GM19023 (cell line): ENCODE measurements at regions not wholly inside any gene's neighbourhood (a gene's known extent, or its start where the extent isn't known, plus 50 kb on each side); places are given as distances from the start of the nearest gene placed in this dataset.
"Not testable (repeated sequence)": the region's sequence is repeated elsewhere in the genome, so short reads cannot be mapped to it uniquely, and the experiment has no call there.

Experiments used
- ATAC-seq: cut with Tn5 transposase; IDR thresholded peaks from one replicate; pipeline ENCODE4 v1.9.1; 2021; ENCODE audit warnings: mild to moderate bottlenecking, moderate library complexity; ENCODE audit not compliant: unreplicated experiment

DNA sequence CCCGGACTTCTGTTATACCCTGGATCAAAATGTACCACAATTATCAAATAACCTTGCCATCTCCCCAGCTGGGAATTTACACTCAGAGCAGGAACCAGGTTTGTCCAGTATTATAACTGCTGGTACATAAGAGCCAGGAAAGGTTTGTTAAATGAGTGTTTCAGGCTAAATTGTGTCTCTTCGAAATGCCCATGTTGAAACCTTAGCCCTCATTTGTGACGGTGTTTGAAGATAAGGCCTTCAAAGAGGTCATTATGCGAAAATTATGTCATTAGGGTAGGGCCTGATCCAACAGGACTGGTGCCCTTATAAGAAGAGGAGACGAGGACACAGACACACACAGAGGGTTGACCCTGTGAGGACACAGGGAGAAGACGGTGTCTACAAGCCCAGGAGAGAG is 73.5 kb upstream of the DHRSX start:
- ATAC-seq: no peak

DNA sequence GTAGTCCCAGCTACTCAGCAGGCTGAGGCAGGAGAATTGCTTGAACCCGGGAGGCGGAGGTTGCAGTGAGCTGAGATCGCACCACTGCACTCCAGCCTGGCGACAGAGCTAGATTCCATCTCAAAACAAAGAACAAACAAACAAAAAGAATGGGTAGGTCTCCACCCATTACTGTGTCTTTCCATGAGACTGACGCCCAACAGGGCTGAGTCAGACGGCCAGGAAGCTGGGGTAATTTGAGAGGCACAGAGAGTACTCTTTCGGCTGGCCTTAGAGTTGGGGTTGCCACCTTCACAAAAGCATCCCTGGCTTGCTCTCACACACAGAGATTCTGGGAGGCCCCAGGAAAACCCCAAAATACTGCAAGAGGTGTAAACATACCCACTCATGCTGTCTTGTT is 72.0 kb upstream of the DHRSX start:
- ATAC-seq: no peak

DNA sequence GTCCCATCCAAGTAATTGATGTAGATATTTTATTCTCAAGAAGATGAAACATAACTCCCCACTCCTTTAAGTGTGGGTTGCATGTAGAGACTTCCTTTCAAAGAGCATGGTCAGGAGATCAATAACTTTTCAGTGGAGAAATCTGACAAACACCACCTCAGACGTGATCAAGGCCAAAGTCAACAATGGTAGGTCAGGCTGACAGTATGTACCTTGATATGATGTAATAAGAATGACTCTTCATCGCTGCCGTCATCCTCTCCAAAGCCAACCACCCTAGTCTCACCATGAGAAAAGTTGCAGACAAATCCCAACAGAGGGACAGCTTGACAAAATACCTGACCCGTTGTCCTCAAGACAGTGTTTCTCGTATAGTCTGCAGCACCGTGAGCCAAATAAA is 67.3 kb upstream of the DHRSX start:
- ATAC-seq: no peak

DNA sequence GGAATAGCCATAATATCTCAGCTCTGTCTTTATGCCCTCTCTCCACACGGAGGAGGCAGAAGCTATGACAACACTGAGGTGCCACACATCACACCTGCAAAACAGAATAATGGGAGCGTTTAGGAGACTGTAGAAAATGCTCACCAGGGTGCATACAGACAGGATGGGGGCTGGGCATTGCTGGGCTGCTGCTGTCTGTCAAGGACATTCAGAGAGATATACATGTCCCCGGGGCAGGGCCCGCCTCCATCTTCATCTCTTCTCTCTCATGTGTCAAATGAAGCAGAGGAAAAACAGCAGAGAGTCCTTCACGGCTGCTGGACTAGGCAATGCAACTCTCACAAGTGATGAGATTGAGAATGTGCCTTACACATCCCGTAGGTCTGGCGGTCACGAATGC is 65.3 kb upstream of the DHRSX start:
- ATAC-seq: no peak

DNA sequence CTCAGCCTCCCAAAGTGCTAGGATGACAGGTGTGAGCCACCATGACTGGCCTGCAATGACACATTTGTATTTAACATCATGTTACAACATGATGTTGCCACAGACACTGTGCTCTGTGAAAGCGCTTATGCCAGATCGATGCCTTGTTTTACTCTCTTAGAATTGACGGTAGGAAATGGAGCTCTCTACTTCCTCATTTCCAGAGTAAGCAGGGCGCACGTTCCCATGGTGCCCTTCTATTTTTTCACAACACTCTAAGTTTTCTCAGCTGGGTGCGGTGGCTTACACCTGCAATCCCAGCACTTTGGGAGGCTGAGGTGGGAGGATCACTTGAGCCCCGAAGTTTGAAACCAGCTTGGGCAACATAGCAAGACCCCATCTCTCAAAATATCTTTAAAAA is 60.7 kb upstream of the DHRSX start:
- no peak for ATAC-seq

DNA sequence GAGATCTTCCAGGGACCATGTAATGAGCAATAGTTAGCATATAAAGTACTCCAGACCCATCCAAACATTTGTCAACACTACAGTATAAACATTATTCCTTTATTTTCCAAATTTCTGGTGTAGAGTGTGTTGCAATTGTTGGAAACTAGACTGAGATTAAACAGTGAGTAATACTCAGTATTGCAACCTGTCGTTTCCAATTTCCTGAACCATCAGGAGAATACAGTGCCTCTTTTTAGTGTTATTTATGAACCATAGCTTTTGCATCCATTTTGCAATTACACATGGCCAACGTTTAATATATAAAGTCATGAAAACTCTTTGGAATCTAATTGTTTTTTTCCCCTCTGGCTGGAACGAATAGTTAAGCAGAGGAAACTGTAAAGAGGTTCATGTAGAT is 58.3 kb upstream of the DHRSX start:
- no peak for ATAC-seq

DNA sequence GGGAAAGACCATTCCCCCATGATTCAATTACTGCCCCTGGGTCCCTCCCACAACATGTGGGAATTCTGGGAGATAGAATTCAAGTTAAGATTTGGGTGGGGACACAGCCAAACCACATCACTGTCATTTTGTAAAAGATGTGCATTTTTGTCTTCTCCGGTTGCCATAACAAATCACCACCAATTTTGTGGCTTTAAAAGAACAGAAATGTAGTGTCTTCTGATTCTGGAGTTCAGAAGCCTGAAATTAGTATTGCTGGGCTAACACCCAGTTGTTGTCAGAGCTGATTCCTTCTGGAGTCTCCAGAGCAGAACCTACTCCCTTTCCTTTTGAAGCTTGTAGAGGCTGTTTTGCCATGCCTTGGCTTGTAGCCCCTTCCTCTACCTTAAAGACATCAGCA is 54.1 kb upstream of the DHRSX start:
- no peak for ATAC-seq

DNA sequence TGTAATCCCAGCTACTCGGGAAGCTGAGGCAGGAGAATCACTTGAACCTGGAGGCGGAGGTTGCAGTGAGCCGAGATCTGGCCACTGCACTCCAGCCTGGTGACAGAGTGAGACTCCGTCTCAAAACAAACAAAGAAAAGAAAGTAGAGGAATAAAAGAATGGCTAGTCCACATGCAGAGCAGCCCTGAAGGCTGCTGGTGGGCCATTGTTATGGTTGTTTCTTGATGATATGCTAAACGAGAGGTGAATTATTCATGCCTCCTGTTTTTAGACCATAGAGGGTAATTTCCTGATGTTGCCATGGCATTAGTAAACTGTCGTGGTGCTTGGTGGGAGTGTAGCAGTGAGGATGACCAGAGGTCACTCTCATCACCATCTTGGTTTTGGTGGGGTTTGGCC is 53.3 kb upstream of the DHRSX start:
- ATAC-seq: not testable (repeated sequence)

DNA sequence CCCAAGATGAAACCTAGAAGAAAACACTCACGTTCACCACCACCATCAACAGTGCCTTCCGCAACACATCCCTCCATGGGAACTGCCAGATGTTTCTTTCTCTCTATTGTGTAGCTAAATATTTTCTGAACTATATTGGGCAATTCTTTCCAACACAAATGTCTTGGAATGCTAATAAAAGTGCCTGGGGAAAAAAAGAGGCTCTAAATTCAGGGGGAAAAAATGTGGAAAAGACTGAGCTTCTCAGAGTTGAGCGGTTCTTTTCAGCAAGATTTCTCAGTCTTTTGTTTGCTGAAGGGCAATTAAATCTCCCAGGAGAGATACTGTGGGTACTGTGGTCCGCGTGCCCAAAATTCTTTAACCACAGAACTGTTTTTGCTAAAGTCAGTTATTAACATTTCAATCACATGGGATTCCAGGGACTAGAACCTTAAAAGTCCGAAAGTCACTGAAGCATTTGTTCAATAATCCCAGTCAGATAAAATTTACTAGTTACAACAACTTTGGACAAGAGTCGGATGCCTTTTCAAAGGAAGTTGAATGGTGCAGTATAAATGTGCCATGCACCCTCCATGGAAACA is 51.9 kb upstream of the DHRSX start:
- ATAC-seq: no peak

DNA sequence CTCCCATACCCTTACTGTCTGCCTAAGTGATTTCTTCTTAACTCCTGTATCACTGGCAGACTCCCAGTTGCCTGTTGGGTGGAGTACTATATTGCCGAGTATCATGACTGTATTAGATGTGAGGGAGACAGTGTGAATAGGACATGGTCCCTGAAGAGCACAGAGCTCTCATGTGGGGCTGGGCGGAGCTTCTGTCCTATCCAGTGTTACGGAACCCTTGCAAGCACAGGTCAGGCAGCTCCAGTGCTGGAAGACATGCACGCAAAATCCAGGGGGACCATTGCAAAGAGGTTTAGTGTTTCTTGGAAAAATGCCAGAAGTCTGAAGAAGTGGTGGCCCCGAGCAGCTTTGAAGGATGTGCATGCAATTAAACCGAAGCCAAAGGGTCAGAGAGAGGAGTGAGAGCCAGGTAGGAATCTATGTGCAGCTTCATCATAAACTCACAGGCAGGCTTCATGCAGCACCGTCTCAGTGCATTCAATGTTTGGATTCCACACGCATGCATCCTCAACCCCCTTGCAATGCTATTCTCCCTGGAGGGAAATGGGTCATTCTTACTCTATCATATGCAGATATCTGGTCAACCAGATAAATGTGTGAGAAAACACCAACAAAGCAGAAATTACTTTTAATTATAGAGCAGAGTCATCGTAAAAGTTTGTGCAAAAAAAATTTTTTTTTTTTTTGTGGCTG is 49.7 kb upstream of the DHRSX start:
- no peak for ATAC-seq
